Tibial artery (tissue), 4 donors: ENCODE measurements at regions not wholly inside any gene's neighbourhood (a gene's known extent, or its start where the extent isn't known, plus 50 kb on each side); places are given as distances from the start of the nearest gene placed in this dataset.

ENCODE experiments used
- DNase-seq, 2 donors: peaks; one replicate each; pipeline ENCODE4 v3.0.0-alpha.2; 2019
- H3K27ac ChIP-seq, 2 donors: fragments of 200-600 bp; sonication (generic) in 1 of 2; 1 replicate in 1 of 2; 2 replicates in 1 of 2; pipeline ENCODE4 v1.5.1; 2018 to 2019; ENCODE audit warnings: mild to moderate bottlenecking in 1 of 2
- H3K27me3 ChIP-seq, 2 donors: fragments of 200-600 bp; sonication (generic) in 1 of 2; one replicate each; pipeline versions ENCODE4 v1.5.1 to v1.6.0; 2016 to 2019
- H3K36me3 ChIP-seq, 3 donors: fragments of 200-600 bp; sonication (generic) in 2 of 3; one replicate each; pipeline ENCODE4 v1.5.1; 2016 to 2019; ENCODE audit warnings: mild to moderate bottlenecking in 2 of 3
- H3K4me1 ChIP-seq, 4 donors: fragments of 200-600 bp; sonication (generic) in 2 of 4; 1 replicate in 3 of 4; 2 replicates in 1 of 4; pipeline ENCODE4 v1.5.1; 2016 to 2019
- H3K4me3 ChIP-seq, 2 donors: fragments of 200-600 bp; sonication (generic) in 1 of 2; 1 replicate in 1 of 2; 2 replicates in 1 of 2; pipeline ENCODE4 v1.5.1; 2018 to 2019; ENCODE audit warnings: mild to moderate bottlenecking in 2 of 2
- H3K9me3 ChIP-seq, 3 donors: fragments of 200-600 bp; sonication (generic) in 1 of 3; one replicate each; pipeline ENCODE4 v1.5.1; 2016 to 2019
- intact Hi-C: fragments of 100-400 bp; cut with DNase I; formaldehyde crosslinking; loops from one replicate; pipeline ENCODE4 v1.15.0; 2023; ENCODE audit warnings: low total_unique reads
- TF ChIP-seq, protein P1 (sequence below), 2 experiments: fragments of 200-600 bp in 1 of 2; fragments of 450-650 bp in 1 of 2; IDR thresholded peaks; one replicate each; pipeline ENCODE4 v1.5.1; 2017 to 2019; ENCODE audit warnings: antibody characterized with exemption in 2 of 2, mild to moderate bottlenecking in 1 of 2, moderate library complexity in 1 of 2

DNA sequence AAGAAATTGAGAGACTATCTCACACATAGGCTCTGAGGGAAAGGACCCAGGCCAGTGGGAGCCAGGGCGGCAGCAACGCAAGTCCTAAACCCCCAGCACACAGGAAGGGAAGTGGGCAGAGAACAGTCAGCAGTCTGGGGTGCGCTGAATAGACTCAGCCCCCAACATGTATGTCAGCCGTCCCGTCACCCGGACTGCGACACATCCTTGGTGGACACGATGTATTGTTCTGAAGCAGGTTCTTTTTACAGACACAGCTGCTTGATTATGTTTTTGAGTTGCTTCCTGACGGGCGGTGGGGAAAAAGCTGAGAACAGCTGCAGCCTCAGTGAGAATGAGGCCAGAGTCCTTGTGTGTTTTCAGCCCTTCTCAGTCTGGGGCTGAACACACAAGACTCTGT, 64.1 kb upstream of the CXCL14 start:
- TF ChIP-seq, protein P1, sequence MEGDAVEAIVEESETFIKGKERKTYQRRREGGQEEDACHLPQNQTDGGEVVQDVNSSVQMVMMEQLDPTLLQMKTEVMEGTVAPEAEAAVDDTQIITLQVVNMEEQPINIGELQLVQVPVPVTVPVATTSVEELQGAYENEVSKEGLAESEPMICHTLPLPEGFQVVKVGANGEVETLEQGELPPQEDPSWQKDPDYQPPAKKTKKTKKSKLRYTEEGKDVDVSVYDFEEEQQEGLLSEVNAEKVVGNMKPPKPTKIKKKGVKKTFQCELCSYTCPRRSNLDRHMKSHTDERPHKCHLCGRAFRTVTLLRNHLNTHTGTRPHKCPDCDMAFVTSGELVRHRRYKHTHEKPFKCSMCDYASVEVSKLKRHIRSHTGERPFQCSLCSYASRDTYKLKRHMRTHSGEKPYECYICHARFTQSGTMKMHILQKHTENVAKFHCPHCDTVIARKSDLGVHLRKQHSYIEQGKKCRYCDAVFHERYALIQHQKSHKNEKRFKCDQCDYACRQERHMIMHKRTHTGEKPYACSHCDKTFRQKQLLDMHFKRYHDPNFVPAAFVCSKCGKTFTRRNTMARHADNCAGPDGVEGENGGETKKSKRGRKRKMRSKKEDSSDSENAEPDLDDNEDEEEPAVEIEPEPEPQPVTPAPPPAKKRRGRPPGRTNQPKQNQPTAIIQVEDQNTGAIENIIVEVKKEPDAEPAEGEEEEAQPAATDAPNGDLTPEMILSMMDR (IDR thresholded peaks at IDR 0.05) = no peak
- Histone ChIP-seq H3K4me1 (no peaks in the 10 kb centered on the region), H3K4me3 (no peak overlapping the region), H3K9me3 (no peaks in the 10 kb centered on the region), H3K27ac (no peak overlapping the region), H3K36me3 (no peaks in the 10 kb centered on the region), H3K27me3 (no peaks in the 10 kb centered on the region)
- no peak for DNase-seq
- intact Hi-C loops = no loop called here

DNA sequence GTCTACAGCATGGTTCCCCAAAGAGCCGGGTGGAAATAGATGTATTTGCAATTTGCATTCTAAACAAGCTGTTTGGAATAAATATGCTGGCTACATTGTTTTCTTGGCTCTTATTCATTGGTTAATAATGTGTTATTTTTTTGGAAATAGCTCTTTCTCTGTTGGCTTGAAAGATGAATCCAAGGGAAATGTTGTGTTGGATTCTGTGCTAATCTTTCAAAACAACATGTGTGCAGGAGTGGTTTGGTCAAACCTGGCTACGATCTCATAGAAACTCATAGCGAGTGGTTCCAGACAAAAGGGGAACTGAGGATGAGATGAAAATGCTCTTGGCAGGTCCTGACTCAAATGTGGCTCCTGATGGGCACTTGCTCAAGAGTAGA, 63.7 kb upstream of the CXCL14 start:
- intact Hi-C loops = no loop called here
- Histone ChIP-seq H3K27ac (no peak overlapping the region), H3K36me3 (no peaks in the 10 kb centered on the region), H3K27me3 (no peaks in the 10 kb centered on the region), H3K4me3 (no peak overlapping the region), H3K4me1 (no peaks in the 10 kb centered on the region), H3K9me3 (no peaks in the 10 kb centered on the region)
- no peak for DNase-seq
- TF ChIP-seq, protein P1 (IDR thresholded peaks at IDR 0.05) = no peak

DNA sequence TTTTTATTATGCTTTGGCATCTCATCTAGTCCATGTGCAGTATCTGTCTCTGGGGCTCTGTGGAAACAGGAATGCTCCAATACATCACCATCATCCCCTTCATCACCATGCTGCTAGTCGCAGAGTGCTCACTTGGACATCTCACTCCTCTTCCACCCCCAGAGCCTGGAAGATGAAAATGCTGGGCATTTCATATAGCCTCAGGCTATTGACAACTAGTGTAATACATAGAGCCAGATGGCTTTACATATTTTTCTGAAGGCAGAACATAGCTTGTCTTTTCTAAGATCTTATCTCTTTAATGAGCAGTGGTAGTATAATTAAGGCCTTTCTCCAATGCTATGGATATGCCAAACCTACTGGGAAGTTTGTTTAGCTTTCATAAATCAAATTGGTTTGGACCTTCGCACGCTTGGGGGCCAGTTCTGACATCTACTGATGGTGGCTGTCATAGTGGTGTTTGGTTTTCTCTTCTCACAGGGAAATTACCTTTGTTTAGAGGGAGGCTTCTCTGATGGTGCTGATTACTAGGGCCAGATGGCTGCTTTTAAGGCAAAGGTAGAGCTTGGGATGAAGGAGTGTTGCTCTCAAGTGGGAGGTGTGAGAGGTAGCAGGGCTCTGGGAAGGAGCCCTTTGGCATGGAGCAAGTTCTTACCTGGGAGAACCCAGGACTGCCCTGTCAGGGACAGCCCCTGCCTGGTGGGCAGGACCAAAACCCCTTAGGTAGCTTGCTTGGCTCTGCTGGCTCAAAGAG, 63.1 kb upstream of the CXCL14 start:
- Histone ChIP-seq H3K27ac (no peak overlapping the region), H3K36me3 (no peaks in the 10 kb centered on the region), H3K4me1 (no peaks in the 10 kb centered on the region), H3K9me3 (no peaks in the 10 kb centered on the region), H3K4me3 (no peak overlapping the region), H3K27me3 (no peaks in the 10 kb centered on the region)
- intact Hi-C loops = no loop called here
- no peak for DNase-seq
- TF ChIP-seq, protein P1 (IDR thresholded peaks at IDR 0.05) = no peak

DNA sequence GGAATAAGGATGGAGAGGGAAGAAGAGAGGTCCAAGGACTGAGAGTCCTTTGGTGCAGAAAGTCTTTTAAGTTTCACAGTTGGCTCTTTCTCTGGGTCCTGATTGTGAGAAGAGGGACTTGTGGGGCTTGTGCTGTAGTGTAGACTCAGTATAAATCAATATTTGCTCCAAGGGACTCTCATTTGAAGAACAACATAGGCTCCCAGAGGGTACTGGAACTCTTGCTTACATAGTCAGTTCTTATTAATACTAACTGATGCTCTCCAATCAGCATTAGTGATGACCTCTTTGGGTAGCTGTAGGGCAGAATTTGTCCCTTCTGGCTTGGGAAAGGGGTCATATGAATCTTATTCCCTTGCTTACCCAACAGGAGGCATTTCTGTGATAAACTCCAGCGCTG, 62.5 kb upstream of the CXCL14 start:
- Histone ChIP-seq H3K27me3 (peaks cover 0 to 3% of the 10 kb centered on the region in 2 donors), H3K4me3 (no peak overlapping the region), H3K27ac (no peak overlapping the region), H3K4me1 (no peaks in the 10 kb centered on the region), H3K36me3 (no peaks in the 10 kb centered on the region), H3K9me3 (no peaks in the 10 kb centered on the region)
- intact Hi-C loops = no loop called here
- TF ChIP-seq, protein P1 (IDR thresholded peaks at IDR 0.05) = no peak
- DNase-seq = no peak

DNA sequence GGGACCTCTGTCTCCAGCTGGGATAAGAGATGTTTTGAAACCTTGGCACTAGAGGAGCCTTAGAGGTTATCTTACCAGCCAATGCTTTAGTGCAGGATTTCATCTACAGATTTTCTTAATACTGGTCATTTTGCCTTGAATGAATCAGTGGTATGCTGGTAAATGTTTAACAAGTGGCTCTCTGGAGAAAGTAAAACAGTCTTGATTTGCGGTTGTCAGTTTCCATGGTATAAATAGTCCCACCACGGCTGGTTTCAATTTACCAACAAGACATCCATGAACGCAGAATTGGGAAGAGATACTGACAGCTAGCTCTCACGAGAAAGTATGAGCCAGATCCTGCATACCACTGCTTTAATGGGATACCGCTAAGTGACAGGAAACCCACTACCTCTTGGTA, 56.7 kb upstream of the CXCL14 start:
- H3K36me3 ChIP-seq = no peaks in the 10 kb centered on the region
- no peaks in the 10 kb centered on the region for H3K4me1 ChIP-seq
- DNase-seq = no peak
- no peaks in the 10 kb centered on the region for H3K9me3 ChIP-seq
- intact Hi-C loops = no loop called here
- TF ChIP-seq, protein P1 (IDR thresholded peaks at IDR 0.05) = no peak
- H3K27ac ChIP-seq = no peak overlapping the region
- peaks cover 0 to 5% of the 10 kb centered on the region in 2 donors for H3K27me3 ChIP-seq
- H3K4me3 ChIP-seq = no peak overlapping the region

DNA sequence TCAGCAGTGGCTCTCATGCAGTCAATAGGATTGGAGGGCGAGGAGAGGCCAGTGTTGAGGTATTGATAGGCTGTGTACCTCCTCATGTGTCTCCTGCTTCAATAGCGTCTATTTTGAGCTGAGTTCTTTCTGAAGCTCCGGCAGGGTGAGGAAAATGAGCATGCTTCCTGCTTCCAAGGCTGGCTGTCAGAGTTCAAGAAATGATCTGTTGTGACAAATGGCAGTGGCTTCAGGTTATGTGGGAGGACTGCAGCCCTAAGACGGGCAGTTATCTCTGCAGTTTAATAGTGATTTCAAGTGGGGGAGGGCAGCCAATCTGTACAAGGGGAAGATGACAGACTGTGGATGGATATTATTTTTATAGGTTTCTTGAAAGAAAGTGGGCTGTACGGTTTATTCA, 54.0 kb upstream of the CXCL14 start:
- peaks cover 0 to 5% of the 10 kb centered on the region in 2 donors for H3K27me3 ChIP-seq
- no peaks in the 10 kb centered on the region for H3K4me1 ChIP-seq
- H3K4me3 ChIP-seq = no peak overlapping the region
- TF ChIP-seq, protein P1 (IDR thresholded peaks at IDR 0.05) = no peak
- H3K27ac ChIP-seq = no peak overlapping the region
- DNase-seq = no peak
- intact Hi-C loops = no loop called here
- H3K36me3 ChIP-seq = no peaks in the 10 kb centered on the region
- no peaks in the 10 kb centered on the region for H3K9me3 ChIP-seq
